Liver (tissue), 3 donors: ENCODE measurements at regions not wholly inside any gene's neighbourhood (a gene's known extent, or its start where the extent isn't known, plus 50 kb on each side); places are given as distances from the start of the nearest gene placed in this dataset.

Experiments
- ATF3 ChIP-seq: IDR thresholded peaks from 2 replicates; pipeline ENCODE4 v1.6.1; 2016; ENCODE audit warnings: antibody characterized with exemption
- CTCF ChIP-seq: fragments of 150-350 bp; IDR thresholded peaks from 2 replicates; pipeline ENCODE4 v1.5.1; 2017; ENCODE audit warnings: improper control_type of control experiment, low read depth, low read length; ENCODE audit not compliant: missing input control
- FOXA1 ChIP-seq: IDR thresholded peaks from 2 replicates; pipeline ENCODE4 v1.6.1; 2016; ENCODE audit warnings: antibody characterized with exemption
- FOXA2 ChIP-seq: IDR thresholded peaks from 2 replicates; pipeline ENCODE4 v1.6.1; 2016; ENCODE audit warnings: antibody characterized with exemption
- GABPA ChIP-seq, 2 donors: IDR thresholded peaks in 1 of 2; conservative IDR thresholded peaks in 1 of 2; 2 replicates each; pipeline ENCODE4 v1.6.1; 2016; ENCODE audit warnings: antibody characterized with exemption in 2 of 2, mild to moderate bottlenecking in 1 of 2, moderate library complexity in 1 of 2
- MAX ChIP-seq: IDR thresholded peaks from 2 replicates; pipeline ENCODE4 v1.6.1; 2016; ENCODE audit warnings: antibody characterized with exemption
- NR2F2 ChIP-seq: IDR thresholded peaks from 2 replicates; pipeline ENCODE4 v1.6.1; 2016; ENCODE audit warnings: antibody characterized with exemption
- RAD21 ChIP-seq, 2 donors: IDR thresholded peaks; 2 replicates each; pipeline ENCODE4 v1.6.1; 2016; ENCODE audit warnings: antibody characterized with exemption in 2 of 2, mild to moderate bottlenecking in 2 of 2
- REST ChIP-seq: IDR thresholded peaks from 2 replicates; pipeline ENCODE4 v1.6.1; 2016; ENCODE audit warnings: antibody characterized with exemption, mild to moderate bottlenecking
- SP1 ChIP-seq: IDR thresholded peaks from 2 replicates; pipeline ENCODE4 v1.6.1; 2018; ENCODE audit warnings: antibody characterized with exemption, mild to moderate bottlenecking
- YY1 ChIP-seq: IDR thresholded peaks from 2 replicates; pipeline ENCODE4 v1.6.1; 2016; ENCODE audit warnings: antibody characterized with exemption, mild to moderate bottlenecking
- ZBTB33 ChIP-seq: IDR thresholded peaks from 2 replicates; pipeline ENCODE4 v1.6.1; 2016; ENCODE audit warnings: antibody characterized with exemption
- donor health status: healthy.
- donor health status: healthy.

- TF ChIP-seq ATF3 (no peak), CTCF (no peak), GABPA (IDR thresholded peaks at IDR 0.05 in 1 of 2, conservative IDR thresholded peaks at IDR 0.05 in 1 of 2) (no peak), REST (no peak), FOXA1 (no peak), NR2F2 (no peak), ZBTB33 (no peak), SP1 (no peak), YY1 (no peak), RAD21 (IDR thresholded peaks at IDR 0.05) (no peak), FOXA2 (no peak), MAX (no peak)
Observed at GRCh38 chr1:193543259-193543658, 356.8 kb upstream of the B3GALT2 start.
